ENCODE measurements at regions not wholly inside any gene's neighbourhood (a gene's known extent, or its start where the extent isn't known, plus 50 kb on each side); places are given as distances from the start of the nearest gene placed in this dataset.

GRCh38 chr4:183773790-183774189, 114.7 kb downstream of the TRAPPC11 start:
- Mint-ChIP-seq H3K4me1 (ENCODE audit: unreplicated experiment) (peaks cover 8% of the 10 kb centered on the region), H3K27me3 (ENCODE audit: unreplicated experiment) (peaks cover 4% of the 10 kb centered on the region), H3K27ac (ENCODE audit: unreplicated experiment) (no peak overlapping the region), H3K9me3 (ENCODE audit: unreplicated experiment) (no peaks in the 10 kb centered on the region), H3K4me3 (ENCODE audit: unreplicated experiment) (no peak overlapping the region), H3K36me3 (ENCODE audit: low read depth, unreplicated experiment) (no peaks in the 10 kb centered on the region)
- TF ChIP-seq CTCF (IDR thresholded peaks at IDR 0.05; ENCODE audit: unreplicated experiment): no peak
- DNase-seq (ENCODE audit: low spot score): no peak

DNA sequence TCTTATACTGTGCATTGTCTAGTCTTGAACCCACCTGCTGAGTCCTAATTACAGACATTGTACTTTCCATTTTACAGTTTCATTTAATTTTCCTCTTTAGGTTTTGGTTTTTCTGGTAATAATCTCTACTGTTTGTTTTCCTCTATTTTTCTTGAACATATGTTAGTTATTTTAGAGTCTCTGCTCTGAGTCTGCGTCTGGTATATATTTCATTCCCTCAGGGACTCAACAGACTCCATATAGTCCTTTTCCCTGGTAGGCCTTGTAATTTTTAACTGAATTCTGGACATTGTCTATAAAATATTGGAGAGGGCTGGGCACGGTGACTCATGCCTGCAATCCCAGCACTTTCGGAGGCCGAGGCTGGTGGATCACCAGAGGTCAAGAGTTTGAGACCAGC, 121.8 kb upstream of the STOX2 start:
- Mint-ChIP-seq H3K4me3 (ENCODE audit: unreplicated experiment) (no peak overlapping the region), H3K27ac (ENCODE audit: unreplicated experiment) (no peak overlapping the region), H3K9me3 (ENCODE audit: unreplicated experiment) (no peaks in the 10 kb centered on the region), H3K27me3 (ENCODE audit: unreplicated experiment) (no peaks in the 10 kb centered on the region), H3K4me1 (ENCODE audit: unreplicated experiment) (no peaks in the 10 kb centered on the region), H3K36me3 (ENCODE audit: low read depth, unreplicated experiment) (no peaks in the 10 kb centered on the region)
- DNase-seq (ENCODE audit: low spot score): no peak
- TF ChIP-seq CTCF (IDR thresholded peaks at IDR 0.05; ENCODE audit: unreplicated experiment): no peak

GRCh38 chr4:183783991-183784553, 121.0 kb upstream of the STOX2 start:
- DNase-seq (ENCODE audit: low spot score): no peak

DNA sequence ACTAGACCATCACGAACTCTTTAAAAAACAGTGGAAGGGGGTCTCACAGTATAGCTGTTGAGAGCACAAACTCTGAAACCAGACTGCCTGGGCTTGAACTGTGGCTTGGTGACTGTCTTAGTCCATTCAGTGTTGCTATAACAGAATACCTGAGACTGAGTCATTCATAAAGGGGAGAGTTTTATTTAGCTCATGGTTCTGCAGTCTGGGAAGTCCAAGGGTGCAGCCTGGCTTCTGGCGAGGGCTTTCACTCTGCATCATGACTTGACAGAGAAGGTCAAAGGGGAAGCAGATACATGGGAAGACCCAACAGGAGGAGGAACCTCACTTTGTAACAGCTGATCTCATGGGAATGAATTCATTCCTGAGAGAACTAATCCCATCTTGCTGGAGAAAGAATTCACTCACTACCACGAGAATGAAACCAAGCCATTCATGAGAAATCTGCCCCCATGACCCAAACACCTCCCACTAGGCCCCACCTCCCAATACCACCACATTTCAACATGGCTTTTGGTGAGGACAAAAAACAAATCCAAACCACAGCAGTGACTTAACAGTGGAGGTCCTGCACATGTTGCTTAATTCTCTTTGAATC, 116.7 kb upstream of the STOX2 start:
- Mint-ChIP-seq H3K36me3 (ENCODE audit: low read depth, unreplicated experiment) (no peaks in the 10 kb centered on the region), H3K4me3 (ENCODE audit: unreplicated experiment) (no peak overlapping the region), H3K4me1 (ENCODE audit: unreplicated experiment) (no peaks in the 10 kb centered on the region), H3K27ac (ENCODE audit: unreplicated experiment) (no peak overlapping the region), H3K9me3 (ENCODE audit: unreplicated experiment) (peaks cover 5% of the 10 kb centered on the region), H3K27me3 (ENCODE audit: unreplicated experiment) (no peaks in the 10 kb centered on the region)
- no peak for TF ChIP-seq CTCF (IDR thresholded peaks at IDR 0.05; ENCODE audit: unreplicated experiment)
- no peak for DNase-seq (ENCODE audit: low spot score)

More at GRCh38 chr4:183783991-183784553, 121.0 kb upstream of the STOX2 start:
- no peaks in the 10 kb centered on the region for H3K27me3 Mint-ChIP-seq (ENCODE audit: unreplicated experiment)
- no peaks in the 10 kb centered on the region for H3K9me3 Mint-ChIP-seq (ENCODE audit: unreplicated experiment)
- H3K36me3 Mint-ChIP-seq (ENCODE audit: low read depth, unreplicated experiment): no peaks in the 10 kb centered on the region
- H3K4me1 Mint-ChIP-seq (ENCODE audit: unreplicated experiment): no peaks in the 10 kb centered on the region
- no peak overlapping the region for H3K27ac Mint-ChIP-seq (ENCODE audit: unreplicated experiment)
- H3K4me3 Mint-ChIP-seq (ENCODE audit: unreplicated experiment): no peak overlapping the region
- TF ChIP-seq CTCF (IDR thresholded peaks at IDR 0.05; ENCODE audit: unreplicated experiment): no peak

DNA sequence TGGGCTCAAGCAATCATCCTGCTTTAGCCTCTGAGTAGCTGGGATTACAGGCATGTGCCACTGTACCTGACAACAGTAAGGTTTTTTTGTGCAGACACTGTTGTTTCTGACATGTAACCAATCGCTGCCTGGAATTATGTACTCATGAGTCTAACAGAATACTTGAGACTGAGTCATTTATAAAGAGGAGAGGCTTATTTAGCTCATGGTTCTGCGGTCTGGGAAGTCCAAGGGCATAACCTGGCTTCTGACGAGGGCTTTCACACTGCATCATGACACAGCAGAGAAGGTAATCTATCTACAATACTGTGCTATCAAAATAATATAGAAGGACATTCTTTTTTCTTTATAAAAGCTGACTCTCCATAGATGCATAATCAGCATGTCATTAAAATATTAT, 115.5 kb upstream of the STOX2 start:
- Mint-ChIP-seq H3K36me3 (ENCODE audit: low read depth, unreplicated experiment) (peaks cover 6% of the 10 kb centered on the region), H3K9me3 (ENCODE audit: unreplicated experiment) (peaks cover 5% of the 10 kb centered on the region)

More for the DNA sequence above, 115.5 kb upstream of the STOX2 start:
- TF ChIP-seq CTCF (IDR thresholded peaks at IDR 0.05; ENCODE audit: unreplicated experiment): no peak
- Mint-ChIP-seq H3K27ac (ENCODE audit: unreplicated experiment) (no peak overlapping the region), H3K4me3 (ENCODE audit: unreplicated experiment) (no peak overlapping the region), H3K27me3 (ENCODE audit: unreplicated experiment) (no peaks in the 10 kb centered on the region), H3K4me1 (ENCODE audit: unreplicated experiment) (no peaks in the 10 kb centered on the region)
- no peak for DNase-seq (ENCODE audit: low spot score)

All from endothelial cell (in vitro differentiated cells).